Sciatic nerve (tissue), 2 donors: ENCODE measurements at regions not wholly inside any gene's neighbourhood (a gene's known extent, or its start where the extent isn't known, plus 50 kb on each side); places are given as distances from the start of the nearest gene placed in this dataset.
"Not testable (repeated sequence)": the region's sequence is repeated elsewhere in the genome, so short reads cannot be mapped to it uniquely, and the experiment has no call there.

Experiments
- ATAC-seq: fragments of 200-7000 bp; cut with Tn5 transposase; one replicate; pipeline ENCODE4 v1.9.1; 2020; ENCODE audit warnings: mild to moderate bottlenecking, moderate library complexity
- DNase-seq: peaks from one replicate; pipeline ENCODE4 v3.0.0-alpha.2; 2020; ENCODE audit warnings: low spot score
- intact Hi-C: fragments of 100-400 bp; cut with DNase I; formaldehyde crosslinking; loops from one replicate; pipeline ENCODE4 v1.14.2; 2022
- donor health status: DM: no; HTN: no; CAD: no.
- donor health status: DM: no; HTN: no; CAD: no.

DNA sequence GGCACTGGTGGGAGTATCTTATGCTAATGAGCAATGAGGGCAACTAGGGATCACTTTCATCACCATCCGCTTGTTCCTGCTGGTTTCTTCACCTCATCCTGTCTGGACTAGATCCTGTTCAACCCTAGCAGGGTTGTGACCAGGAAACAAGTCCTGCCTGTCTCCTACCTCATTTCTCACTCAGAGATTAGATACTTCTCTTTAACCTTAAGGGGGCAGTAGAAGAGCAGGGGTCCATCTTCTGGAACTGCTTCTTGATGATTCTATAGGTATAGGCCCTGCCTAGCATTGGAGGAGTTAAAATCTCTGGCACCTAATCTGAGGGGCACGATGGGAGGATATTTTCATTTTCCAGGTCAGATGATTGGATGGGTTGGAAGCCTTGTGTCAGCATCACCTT is 415.5 kb downstream of the TGIF2LX start:
- ATAC-seq, DNase-seq, intact Hi-C loops: not testable (repeated sequence)

GRCh38 chrX:90369632-90370031 is 447.9 kb downstream of the TGIF2LX start:
- DNase-seq, ATAC-seq, intact Hi-C loops: not testable (repeated sequence)

- ATAC-seq, intact Hi-C loops, DNase-seq: not testable (repeated sequence)
These were observed 476.3 kb downstream of the TGIF2LX start for GRCh38 chrX:90398020-90398419.

- DNase-seq, ATAC-seq, intact Hi-C loops: not testable (repeated sequence)
These were observed 480.5 kb downstream of the TGIF2LX start for GRCh38 chrX:90402169-90402568.

- ATAC-seq, DNase-seq, intact Hi-C loops: not testable (repeated sequence)
These were observed 482.2 kb downstream of the TGIF2LX start for GRCh38 chrX:90403859-90404258.

- DNase-seq, intact Hi-C loops, ATAC-seq: not testable (repeated sequence)
These were observed 483.2 kb downstream of the TGIF2LX start for GRCh38 chrX:90404846-90405436.

DNA sequence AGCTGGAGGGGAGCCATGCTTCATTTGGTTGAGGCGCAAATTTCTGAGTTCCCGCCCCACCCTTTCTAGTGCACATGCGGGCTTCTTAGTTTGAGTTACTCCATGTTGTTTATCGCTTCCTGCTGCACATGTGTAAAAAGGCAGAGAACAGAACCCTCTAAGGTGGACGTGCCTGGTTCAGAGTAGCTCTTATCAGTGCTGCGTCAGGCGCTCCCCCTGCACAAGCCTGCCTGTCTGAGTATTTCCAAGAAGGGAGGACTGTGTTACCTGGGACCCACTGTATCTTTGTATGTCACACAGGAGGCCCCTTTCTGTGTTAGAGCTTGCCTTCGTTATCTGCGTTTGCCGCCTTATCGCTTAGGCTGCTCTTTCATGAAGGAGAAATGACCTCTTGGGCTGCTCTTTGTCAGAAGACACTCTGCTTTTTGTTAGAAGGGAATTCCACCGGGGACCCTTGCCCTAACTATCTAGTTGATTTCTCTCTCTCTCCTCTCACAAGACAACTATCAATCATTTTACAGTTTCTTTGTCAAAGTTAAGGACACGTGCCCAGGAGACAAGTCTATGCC is 532.1 kb downstream of the TGIF2LX start:
- DNase-seq, ATAC-seq, intact Hi-C loops: not testable (repeated sequence)

GRCh38 chrX:90458071-90458899 is 536.6 kb downstream of the TGIF2LX start:
- ATAC-seq, result peak; percentile 50
- intact Hi-C loops, DNase-seq: not testable (repeated sequence)

DNA sequence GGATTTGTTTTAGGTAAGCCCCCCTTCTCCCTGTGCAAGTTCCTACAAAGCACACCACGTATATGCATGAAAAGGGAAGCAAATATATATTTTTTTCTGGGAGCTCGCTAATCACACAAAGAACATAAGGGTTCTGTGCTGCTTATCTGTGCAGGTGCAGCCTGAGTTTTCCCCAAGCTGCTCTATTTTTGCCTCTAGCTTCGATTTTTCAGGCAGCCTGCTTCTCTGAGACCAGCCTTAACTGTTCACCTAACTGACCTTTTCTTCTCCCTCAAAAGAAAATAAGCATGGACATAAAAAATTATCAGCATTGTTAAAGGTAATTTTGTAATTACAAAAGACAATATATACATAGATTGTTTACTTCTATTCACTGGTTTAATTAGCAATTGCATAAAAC is 552.7 kb downstream of the TGIF2LX start:
- ATAC-seq, intact Hi-C loops, DNase-seq: not testable (repeated sequence)

DNA sequence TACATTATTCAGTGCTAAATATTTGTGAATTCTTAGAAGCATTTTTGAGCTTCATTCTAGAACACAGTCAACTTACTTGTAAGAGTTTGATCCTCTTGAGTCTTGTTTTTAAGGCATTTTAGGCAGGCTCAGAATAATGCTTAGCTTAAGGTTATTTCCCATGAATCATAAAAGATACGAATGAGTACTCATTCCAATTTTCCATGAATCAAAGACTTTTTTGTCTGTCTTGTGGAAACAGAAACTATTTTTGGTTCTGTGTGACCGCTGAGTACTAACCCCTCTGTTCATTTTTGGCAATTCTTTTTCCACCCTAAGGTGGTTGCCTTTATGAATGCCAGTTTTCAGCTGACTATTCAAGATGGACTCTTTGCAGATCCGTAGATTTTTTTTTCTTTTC is 563.7 kb downstream of the TGIF2LX start:
- intact Hi-C loops, ATAC-seq, DNase-seq: not testable (repeated sequence)

- ATAC-seq, DNase-seq, intact Hi-C loops: not testable (repeated sequence)
These were observed 599.6 kb downstream of the TGIF2LX start for GRCh38 chrX:90521284-90521683.

- ATAC-seq, intact Hi-C loops, DNase-seq: not testable (repeated sequence)
These were observed 602.8 kb downstream of the TGIF2LX start for GRCh38 chrX:90524383-90524968.
